HG03565 (cell line): ENCODE measurements at regions not wholly inside any gene's neighbourhood (a gene's known extent, or its start where the extent isn't known, plus 50 kb on each side); places are given as distances from the start of the nearest gene placed in this dataset.

Experiments used
- ATAC-seq: cut with Tn5 transposase; IDR thresholded peaks from one replicate; pipeline ENCODE4 v1.9.1; 2021; ENCODE audit warnings: mild to moderate bottlenecking, moderate library complexity; ENCODE audit not compliant: unreplicated experiment

GRCh38 chr2:176388861-176389260, 119.6 kb downstream of the MTX2 start:
- no peak for ATAC-seq

DNA sequence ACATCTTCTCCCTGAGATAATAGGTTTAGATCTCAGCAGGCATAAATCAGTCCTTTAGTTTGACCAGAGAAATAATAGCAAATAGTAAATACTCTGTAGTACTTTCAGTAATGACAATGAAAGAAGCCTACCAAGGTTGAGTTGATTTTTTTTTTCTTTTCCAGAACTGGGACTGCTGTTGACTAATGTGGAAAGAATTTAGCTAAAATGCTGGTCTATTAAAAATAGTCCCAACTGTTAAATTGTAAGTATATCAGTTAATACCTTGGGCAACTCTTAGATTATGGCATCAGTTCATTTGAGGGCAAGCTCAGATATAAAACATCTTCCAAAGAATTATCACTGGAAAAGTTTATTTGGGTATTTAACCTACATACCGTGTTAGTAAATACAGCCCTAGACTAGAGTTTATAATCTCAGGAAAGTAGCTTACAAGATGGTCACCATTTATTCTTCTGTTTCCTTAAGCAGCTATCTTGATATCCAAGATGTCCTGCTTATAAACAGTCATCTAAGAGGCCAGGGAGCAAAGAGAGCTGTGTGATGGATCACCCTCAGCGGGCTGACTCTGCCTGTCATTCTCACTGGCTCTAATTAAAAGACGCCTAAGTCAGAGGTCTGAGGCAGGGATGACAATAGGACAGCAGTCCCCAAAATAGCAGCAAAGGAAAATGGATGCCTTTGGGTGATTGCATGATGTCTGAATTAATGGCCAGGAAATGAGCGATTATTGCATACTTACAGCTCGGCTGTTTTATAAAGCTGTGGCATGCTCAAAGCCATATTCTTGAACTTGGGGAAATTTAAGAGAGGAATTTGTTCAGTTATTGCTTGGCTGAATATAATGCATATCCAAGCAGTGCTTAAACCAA, 121.3 kb downstream of the MTX2 start:
- no peak for ATAC-seq

DNA sequence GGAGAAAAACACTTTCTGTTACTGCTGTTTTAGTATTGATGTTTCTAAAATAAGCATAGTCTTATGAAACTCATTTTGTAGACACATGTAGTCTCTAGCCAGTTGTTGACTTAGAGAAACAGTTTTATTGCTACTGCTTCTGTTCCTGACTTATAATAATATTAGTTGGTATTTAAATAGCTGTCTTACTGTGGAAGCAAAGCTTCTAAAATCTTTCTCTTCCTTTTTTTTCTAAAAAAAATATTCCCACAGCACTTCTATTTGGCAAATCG, 121.8 kb downstream of the MTX2 start:
- no peak for ATAC-seq

GRCh38 chr2:176392249-176392648, 123.0 kb downstream of the MTX2 start:
- ATAC-seq, result no peak

DNA sequence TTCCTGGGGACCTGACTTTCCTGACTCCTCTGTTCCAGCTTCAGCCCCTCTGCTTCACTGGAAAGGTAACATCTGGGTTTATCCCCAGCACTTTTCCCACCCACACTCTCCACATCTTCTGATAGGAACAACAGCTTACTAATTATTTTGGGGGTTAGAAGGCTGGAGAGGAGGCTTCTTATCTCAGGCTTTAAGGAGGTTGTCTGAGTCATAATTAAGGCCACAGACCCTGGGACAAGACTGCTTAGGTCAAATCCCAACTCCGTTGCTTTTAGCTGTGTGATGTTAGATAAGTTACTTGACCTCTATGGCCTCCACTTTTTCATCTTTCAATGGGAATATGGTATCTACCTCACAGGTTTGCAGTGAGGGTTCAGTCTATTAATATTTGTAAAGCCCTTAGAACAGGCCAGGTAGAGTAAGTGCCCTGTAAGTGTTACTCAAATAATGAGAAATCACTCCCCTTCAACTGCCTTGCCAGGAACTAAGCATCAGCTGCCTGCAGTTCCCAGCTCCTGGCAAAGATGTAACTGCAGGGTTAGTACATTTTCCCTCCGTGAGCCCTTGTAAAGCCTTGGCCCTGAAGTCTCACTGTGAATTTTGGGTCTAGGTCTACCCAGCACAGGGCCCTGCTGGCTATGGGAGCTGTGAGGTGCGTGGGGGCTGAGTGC, 123.6 kb downstream of the MTX2 start:
- no peak for ATAC-seq

DNA sequence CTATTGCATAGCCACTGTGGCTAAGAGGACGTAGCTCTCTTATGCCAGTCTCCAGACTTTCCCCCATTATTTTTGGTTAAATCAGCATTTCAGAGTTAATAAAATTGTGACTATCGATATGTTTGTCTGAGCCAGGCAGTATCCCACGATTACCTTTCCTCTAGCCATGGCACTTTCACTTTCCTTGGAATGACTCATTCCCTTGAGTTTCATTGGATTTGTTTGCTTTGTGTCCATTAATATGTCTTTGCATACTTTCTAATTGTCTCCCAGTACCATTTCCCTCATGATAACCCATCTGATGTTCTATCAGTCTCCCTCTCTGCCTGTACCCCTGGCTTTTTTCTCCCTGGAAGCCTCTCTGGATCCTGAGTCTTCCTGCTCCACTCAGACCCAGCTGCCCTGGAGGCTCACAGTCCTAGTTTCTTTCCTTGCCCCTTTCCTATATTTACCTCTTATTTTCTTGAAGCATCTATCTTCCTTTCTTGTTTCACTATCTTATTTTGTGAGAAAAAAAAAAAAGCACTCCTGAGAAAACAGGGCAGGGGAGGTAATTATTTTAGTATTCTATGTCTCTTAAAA, 126.1 kb downstream of the MTX2 start:
- ATAC-seq, result no peak

DNA sequence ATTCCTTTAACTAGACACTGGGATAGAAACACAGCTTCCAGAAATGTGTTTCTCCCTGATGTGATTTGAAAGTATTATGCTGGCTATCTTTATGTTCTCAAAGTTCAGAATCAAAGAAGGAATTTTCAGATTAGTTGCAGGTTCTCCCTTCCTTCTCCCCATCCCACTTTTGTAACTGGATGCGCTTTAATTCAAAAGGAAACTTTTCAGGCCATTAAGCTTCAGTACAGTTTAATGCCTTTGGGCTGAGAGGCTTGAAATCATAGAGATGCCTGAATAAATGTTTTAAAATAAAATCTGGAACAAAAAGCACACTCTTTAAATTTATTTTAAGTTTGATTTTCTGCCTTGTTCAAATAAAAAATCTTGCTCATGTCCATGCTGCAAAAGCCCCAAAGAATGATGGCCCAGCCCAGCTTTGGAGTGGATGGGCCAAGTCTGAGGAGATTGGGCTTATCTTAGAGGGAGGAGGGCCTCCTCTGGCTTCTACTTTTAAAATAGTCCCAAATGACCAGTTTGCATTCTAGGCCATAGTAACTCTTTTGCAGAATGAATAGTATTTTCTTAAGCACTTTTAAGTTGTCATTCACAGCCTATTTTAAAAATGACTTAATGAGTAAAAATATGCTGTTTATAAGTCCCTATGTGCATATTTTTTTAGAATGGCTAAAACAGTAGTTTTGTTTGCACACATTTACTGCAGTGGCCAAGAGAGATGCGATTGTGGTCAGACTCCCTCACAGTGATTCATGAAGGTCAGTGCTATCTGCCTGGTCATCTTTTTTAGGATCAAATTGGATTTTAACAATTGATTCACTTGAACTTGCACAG, 129.2 kb downstream of the MTX2 start:
- no peak for ATAC-seq

- ATAC-seq, result no peak
These were observed 129.9 kb downstream of the MTX2 start for GRCh38 chr2:176399074-176399598.

DNA sequence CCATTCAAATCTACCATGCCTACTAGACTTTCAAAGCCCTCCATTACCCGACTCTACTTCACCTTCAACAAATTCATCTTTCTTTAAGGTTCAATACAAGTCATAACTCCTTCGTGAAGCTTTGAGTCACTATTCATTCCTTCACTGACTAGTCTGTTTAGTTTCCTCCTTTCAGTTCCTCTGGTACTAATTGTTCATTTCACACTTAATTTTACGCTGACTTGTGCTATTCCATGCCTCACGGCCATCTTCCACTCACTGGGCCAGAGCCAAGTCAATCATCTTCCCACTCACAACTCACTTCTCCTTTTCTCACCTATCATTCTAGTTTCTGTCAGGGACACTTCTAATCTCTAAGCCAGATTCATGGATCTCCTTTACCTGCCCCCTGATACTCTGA, 136.2 kb downstream of the MTX2 start:
- ATAC-seq, result peak; percentile 68

GRCh38 chr2:176407706-176408105, 138.5 kb downstream of the MTX2 start:
- no peak for ATAC-seq

- no peak for ATAC-seq
These were observed 140.4 kb downstream of the MTX2 start for GRCh38 chr2:176409671-176410070.

- ATAC-seq, result no peak
These were observed 142.9 kb downstream of the MTX2 start for GRCh38 chr2:176412136-176412535.

DNA sequence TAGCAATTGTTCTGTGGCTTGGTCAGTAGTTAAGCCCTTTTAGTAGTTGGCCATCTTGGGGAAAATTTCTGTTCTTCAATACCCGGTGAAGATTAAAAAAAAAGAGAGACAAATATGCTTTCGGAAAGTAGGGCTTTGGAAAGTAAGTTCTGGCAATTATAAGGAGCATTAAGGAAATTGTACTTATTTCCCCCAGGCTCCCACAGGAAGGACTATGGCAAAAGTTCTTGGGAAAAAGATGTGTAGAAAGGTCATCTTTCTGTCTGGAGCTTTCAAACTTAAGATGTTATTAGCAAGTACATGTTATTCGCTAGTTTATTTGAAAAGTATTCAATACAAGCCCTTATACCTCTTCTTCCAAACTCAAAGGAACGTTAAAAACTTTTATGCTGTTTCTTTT, 144.5 kb downstream of the MTX2 start:
- ATAC-seq, result no peak

- ATAC-seq, result no peak
These were observed 145.4 kb downstream of the MTX2 start for GRCh38 chr2:176414641-176415040.

- ATAC-seq, result no peak
These were observed 146.1 kb downstream of the MTX2 start for GRCh38 chr2:176415174-176415895.

DNA sequence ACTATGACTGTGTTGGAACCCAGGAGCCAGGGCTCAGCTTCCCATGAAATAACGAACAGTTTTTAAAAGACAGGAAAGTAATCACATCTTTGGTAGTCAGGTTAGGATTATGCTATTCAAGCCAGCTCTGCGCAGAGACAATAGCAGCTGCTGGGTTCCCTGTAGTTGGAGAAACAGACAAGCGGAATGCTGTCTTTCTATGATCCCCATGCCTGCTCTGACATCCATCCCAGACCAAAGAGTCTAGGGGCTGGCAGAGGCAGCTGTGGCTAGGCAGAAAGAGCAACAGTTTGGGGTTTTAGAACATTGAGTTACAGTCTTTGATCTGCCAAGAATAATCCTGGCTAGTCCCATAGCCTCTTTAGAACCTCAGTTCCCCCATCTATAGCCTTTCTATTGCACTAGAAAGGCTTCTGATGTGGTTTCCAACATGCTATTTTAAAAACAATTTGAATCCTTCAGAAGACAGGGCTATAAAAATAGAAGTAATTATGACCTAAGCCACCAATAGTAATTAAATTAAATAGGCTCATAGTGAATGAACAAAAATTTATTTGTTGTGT, 146.8 kb downstream of the MTX2 start:
- ATAC-seq, result no peak

DNA sequence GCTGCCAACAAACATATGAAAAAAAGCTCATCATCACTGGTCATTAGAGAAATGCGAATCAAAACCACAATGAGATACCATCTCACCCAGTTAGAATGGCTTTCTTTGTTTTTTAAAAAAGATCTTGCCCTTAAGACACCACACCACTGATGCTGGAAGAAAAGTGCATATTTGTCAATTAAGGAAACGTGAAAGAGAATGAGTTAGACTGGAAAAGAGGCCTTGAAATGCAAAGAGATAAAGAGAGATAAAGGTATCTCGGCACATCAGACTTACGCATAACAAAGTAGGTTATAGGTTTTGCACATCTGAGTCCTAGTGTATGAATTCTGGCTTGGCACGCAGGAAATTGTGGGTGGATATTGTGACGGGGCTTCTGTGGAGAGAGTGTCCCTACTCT, 149.5 kb downstream of the MTX2 start:
- ATAC-seq, result no peak

DNA sequence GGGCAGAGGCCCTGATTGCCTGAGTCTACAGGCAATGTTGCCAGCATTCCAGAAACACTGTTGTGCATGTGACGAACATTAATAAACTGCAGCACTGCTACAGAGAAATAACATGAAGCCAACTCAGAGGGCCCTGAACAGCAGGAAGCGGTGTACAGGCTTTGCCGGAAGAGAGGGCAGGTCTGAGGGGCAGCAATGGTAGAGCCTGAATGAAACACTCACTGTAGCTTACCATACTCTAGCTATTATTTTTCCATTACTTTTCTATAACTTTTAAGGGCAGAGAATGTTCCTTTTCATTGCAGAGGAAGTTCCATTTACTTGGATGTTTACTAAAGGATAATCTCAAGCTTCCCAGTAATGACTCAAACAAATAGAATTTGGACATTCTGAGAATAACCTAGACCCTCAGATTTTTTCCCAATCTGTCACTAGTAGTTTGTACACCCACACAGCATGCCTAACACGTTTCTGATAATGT, 150.4 kb downstream of the MTX2 start:
- ATAC-seq, result no peak

GRCh38 chr2:176421297-176422050, 152.2 kb downstream of the MTX2 start:
- ATAC-seq, result no peak
